DMS153 (cell line): ENCODE measurements at regions not wholly inside any gene's neighbourhood (a gene's known extent, or its start where the extent isn't known, plus 50 kb on each side); places are given as distances from the start of the nearest gene placed in this dataset.

Experiments used
- DNase-seq: peaks from one replicate; lab custom pipeline; 2025; lab: John Stamatoyannopoulos, UW

DNA sequence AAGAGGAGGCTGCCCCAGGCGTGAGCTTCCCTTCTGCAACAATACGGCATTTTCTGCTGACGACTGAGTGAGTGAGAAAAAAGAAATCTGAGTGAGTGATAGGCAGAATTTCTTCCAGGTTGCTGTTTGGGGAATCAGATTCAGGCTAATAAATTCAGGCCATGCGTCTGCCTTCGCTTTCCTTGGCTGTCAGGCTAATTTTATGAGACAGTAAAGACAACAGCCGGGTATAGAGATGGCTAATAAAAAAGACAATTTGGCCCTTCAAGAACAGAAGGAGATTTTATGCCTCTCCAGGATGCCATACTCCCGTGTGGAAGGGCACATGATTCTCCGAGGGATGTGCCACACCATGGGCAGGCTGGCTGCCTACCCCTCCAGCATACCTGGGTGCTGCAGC, 145.9 kb upstream of the UBL3 start:
- no peak for DNase-seq

DNA sequence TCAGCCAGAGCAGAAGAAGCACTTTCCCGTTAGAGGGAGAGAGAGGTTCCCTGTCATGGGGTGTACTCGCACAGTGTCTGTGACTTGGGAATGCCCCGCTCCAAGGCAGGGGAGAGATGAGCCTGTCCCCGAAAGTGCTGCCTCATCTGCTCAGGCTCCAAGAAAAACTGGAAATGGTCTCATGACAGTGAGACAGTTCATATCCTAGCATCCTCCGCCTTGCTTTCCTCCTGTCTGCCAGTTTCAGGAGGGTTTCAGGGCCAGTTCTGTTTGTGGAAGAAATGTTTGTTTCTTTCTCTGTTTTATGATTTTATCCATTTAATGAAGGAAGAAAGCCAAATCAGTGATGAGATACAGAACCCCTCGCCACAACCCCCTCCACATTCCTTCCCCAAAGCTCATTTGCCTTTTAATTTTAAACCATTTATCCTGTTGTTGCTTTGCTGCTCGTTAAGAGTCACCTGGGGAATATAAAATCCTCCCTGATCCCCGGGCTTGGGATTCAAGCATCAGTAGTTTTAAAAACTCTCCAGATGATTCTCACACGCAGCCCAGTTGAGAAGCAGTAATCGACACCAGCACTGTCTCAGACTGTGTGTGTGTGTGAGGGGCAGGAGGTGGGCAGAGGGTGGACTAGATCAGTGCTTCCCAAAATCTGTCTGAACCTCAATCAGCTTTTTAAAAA, 144.6 kb upstream of the UBL3 start:
- no peak for DNase-seq

DNA sequence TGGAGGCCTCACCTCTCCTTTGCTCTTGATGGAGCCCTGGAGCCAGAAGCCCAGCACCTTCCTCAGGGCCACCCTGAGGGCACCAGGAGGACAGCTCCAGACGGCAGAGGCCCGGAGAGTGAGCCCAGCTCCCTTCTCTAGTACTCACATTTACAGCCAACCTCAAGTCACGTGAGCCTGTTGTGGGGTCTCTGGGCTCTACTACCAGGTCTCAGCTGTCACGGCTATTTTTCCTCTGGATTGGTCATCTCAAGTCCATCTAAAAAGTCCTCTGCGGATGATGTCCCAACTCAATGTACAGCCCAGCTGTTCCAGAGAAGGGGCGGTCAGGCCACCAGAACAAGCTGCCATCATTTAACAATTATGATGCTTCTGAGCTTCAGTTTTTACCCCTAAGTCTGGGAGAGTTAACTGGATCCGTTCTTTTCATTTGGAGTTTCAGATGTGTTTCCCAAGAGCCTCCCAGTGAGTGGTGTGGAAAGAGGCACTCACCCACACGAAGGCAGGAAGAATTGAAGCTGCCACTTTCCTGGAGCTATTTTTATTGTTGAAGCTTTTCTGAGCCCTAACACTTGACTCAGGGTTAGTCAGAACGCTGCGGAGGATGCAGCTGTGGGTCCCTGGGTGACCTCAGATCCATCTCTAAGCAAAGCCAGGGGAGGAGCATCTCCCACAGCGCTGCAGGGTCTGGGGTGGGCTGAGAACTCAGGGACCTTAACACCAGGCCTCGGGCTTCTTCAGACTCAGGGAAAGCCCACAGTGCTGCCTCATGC, 143.5 kb upstream of the UBL3 start:
- DNase-seq: no peak

DNA sequence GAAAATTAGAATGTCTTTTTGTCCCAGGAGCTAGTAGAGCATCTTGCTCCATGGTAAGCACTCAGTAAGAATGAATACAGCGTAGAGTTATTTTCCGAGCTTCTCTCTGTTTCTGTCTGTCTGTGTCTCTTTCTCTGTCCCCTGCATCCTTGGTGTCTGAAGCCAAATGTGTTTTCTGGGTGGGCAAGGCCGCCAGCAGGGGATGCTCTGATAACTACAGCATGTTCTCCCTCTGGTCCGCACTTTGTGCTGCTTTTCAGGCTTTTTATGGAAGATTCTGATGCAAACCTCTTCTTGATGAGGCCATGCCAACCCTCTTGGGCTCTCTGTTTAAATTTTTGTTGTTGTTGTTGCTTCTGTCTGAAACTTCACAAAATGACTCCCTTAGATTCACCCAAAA, 142.8 kb upstream of the UBL3 start:
- no peak for DNase-seq

DNA sequence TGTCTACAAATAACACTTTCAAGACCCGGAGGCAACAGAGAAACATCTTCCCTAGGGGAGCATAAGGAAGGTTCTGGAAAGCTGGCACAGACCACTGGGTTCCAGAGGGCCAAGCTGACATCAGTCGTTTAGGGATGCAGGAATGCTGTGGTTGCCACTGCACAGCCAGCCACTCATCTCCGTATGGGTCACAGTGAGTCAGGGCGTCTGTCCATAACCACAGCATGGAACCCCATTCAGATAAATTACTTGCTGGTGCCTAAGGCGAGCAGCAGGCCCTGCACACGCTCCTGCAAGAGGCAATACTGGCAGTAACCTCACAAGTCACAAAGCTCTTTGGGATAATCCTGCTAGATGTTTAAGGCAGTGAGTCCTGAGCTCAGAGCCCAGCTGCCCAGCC, 140.9 kb upstream of the UBL3 start:
- DNase-seq: no peak

DNA sequence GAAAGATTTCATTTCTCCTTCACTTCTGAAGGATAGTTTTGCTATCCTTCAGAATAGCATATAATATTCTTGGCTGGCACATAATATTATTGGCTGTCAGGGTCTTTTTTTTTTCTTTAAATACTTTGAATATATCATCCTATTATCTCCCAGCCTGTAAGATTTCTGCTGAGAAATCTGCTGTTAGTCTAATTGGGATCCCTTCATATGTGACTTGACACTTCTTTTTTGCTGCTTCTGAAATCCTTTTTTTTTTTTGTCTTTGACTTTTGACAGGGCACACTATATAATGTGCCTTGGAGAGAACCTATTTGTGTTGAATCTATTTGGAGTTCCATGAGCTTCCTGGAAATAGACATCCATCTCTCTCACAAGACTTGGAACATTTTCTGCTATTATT, 136.9 kb upstream of the UBL3 start:
- DNase-seq: no peak

DNA sequence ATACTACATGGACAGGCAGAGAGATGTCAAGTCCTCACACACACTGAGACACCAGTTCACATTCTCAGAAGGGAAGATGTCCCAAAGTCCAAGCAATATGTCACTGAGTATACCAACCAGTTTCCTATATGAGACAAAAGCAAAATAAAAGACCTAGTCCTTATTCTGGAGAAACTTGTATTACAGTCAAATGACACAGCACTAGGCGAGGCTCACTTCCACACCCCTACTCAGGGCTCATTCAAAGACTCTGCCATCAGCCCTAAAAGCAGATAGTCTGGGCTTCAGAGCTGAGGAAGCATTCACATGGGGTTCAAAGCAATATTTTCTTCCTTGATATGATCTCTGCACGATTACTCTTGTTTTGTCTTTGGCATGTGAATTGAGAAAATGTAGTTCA, 129.9 kb upstream of the UBL3 start:
- no peak for DNase-seq

DNA sequence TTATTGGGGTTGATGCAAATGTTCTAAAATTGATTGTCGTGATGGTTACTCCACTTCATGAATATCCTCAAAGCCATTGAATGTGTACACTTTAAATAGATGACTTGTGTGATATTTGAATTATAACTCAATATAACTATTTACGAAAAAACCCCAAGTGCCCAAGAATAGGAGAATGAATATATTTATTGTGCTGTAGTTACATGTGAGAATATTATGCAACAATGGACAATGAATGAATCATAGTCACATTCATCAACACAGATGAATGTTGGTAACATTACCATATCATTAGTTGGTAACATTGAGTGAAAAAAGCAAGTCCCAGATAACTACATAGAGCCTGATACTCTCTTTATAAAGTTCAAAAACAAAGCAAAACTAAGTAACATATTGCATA, 127.8 kb upstream of the UBL3 start:
- DNase-seq: no peak

DNA sequence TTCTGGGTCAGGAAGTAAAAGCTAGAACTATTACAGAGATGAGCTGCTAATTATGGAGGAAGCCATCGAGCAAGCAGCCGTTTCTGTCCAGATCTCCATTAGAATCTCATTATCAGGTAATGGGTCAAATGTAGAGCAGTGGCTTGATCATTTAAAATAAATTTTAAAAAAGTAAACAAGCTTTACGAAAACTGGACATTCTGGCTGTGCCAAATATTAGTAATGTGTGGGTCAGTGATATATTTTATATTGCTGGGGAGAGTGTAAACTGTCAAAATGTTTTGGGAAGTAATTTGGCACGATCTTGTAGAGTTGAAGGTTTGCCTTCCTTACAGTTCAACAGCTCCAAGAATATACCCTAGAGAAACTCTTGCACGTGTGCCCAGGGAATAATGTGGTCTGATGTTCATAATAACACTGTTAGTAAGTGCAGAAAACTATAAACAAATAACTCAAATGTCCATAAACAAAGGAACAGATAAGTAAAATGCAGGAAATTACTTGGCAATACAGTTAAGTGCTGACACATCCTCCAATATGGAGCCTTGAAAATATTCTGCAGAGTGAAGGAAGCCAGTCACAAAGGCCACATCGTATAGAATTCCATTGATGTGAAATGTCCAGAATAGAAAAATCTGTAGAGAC, 127.2 kb upstream of the UBL3 start:
- DNase-seq: no peak

DNA sequence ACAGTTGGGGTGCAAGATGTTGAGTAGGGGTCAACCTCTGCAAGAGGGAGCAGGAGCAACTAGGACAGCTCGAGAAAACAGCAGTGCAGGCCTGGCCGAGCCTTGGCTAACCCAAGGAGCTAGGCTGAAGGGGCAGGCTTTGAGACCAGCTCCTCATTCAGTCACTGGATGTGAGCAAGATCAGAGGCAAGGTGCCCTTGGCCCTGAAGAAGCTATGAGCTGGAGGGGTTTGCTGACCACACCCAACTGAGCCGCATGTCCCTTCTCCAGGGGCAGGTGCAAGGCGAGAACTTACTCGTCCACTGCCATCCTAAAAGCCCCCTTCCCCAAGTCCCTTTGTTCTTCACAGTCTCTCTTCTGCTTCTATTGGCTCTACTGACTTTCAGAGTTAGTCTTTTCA, 126.1 kb upstream of the UBL3 start:
- DNase-seq: no peak

DNA sequence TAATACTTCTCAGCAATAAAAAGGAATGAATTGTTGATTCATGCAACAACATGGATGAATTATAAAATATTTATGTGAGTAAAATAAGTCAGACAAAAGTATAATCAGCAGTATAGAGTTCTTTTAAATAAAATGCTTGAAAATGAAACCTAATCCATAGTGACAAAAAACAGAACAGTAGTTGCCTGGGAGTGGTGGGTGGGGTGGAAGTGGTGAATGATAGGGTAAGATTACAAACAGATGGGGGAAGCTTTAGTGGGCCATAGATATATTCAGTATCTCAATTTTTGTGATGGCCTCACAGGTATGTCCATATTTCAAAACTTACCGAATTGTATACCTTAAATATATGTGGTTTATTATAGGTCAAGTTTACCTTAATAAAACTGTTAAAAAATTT, 124.9 kb upstream of the UBL3 start:
- no peak for DNase-seq

DNA sequence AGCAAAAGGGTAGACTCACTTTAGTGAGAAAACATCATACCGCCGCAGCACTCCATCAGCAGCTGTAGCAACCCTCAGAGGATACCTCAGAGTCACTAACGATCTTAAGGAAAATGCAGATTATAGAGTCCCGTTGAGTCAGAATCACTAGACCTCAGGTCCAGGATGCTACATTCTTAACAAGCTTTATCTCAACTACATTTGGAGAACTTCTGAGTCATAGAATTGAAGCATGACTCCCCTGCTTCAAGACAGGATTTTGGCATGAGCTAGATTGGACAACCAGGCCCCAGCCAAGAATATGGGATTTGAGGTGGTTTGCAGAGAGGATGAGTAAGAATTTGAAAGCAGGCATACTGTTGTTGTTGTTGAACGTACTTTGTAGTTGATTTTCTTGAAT, 118.9 kb upstream of the UBL3 start:
- DNase-seq: no peak

DNA sequence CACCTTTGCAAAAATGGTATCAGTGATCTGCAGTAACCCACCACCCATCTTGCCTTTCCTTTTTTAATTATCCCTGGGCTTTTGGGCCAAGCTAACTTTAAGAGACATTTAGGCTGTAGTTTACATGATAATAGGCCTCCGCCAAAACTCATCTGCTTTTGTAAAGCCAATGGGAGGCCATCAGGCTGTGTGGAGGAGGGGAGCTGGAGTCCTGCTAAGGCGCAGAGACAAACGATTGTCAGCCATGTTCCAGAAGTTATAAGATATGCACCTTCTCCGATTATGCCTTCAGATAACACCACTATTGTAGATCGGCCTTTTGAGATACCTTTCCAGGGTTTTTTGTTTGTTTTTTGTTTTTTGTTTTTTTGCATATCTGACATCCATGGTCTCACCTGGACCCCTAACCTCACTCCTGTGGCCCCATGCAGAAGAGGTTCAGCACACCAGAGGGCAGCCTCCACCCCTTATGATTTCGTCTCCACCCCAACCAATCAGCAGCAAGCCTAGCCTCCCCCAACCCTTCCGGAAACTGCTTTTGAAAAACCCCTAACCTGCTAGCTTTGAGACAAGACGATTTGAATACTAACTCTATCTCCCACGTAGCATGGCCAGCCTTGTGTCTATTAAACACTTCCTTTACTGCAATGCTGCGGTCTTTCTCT, 113.9 kb upstream of the UBL3 start:
- DNase-seq: no peak

DNA sequence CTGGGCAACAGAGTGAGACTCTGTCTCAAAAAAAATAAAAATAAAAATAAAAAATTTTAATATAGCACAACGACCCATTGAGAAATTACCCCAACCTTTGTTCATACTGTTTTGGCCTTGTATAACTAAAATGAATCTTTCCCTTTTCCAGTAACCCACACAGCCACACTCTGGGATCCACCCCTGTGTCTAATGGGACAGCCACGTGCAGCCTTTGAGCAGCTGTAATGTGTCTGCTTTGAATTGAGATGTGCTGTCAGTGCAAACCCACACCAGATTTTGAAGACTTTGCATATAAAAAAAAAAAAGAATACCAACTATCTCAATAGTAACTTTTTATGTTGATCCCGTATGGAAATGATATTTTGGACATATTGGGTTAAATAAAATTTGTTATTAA, 112.7 kb upstream of the UBL3 start:
- no peak for DNase-seq

DNA sequence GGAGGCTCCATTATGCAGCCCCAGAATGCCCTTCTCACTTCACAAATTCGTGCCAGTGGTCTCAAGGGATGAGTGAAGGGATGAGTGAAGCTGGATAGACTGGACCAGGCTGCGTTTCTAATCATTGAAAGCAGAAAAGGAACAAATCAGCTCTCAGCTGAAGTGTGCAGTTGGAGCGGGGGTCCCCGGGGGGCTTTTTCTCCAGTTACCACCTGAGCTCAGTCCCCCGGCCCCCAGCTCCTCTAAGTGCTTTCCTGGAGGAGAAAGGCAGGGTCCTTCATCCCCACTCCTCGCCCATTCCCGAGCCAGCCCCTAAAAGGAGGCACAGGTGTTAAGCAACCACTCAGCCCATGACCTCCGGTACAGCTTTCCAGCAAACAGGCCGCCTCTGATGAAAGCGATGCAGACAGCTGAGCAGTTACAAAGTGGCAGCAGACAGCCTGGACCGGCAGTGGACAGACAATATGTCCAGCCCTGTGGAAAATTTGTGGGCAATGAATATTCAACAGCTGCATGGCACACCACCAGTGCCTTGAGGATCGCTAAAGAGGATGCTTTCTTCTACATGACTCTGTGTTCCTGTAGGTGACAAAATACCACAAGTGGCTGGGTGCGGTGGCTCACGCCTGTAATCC, 110.7 kb upstream of the UBL3 start:
- no peak for DNase-seq

DNA sequence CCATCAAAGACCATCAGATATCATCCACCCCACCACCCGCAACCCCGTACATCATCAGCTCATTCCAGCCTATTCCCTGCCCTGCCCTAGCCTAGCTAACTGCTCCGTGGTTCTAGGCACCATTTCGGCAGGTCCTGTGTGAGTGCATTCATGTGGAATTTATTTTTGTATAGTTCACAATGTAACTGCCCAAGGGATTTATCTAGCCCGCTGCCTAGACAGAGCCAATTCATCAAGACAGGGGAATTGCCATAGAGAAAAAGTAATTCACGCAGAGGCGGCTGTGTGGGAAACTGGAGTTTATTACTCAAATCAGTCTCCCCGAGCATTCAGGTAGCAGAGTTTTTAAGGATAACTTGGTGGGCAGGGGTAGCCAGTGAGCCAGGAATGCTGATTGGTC, 109.2 kb upstream of the UBL3 start:
- DNase-seq: no peak

DNA sequence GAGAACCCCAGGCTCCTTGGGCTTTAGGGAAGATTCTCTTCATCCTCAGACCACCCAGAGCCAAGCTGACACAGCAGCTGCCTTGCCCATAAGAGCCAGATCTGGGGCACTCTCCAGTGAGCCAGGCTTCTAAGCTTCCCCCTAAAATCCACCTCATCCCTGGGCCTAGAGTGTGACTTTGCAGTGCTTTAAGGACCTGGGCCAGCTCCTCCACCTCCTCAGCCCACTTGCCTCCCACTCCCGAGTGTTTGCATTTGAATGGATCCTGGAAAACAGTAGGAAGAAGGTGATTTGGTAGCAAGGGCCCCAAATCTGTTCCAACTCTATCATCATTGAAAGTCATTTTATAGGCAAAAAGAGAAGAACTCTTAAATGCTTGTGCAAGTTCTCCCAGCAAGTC, 108.7 kb upstream of the UBL3 start:
- no peak for DNase-seq

DNA sequence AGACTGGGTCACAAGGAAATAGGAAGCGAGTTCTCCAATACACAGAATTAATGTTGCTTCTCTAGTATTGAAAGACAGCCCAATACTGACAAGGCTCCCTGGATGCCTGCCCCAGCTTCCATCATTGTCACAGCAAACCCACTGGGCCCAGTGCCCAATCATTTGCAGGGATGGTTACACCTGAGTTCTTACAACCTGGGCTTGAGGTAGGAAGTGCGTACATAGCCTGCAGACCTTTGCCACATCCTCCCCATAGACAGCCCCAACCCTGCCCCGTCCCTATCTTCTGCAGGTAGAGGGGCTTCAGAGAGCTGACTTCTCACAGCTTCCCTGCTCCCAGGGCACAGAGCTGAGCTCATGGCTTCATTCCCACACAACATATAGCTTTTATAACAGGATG, 108.1 kb upstream of the UBL3 start:
- no peak for DNase-seq

DNA sequence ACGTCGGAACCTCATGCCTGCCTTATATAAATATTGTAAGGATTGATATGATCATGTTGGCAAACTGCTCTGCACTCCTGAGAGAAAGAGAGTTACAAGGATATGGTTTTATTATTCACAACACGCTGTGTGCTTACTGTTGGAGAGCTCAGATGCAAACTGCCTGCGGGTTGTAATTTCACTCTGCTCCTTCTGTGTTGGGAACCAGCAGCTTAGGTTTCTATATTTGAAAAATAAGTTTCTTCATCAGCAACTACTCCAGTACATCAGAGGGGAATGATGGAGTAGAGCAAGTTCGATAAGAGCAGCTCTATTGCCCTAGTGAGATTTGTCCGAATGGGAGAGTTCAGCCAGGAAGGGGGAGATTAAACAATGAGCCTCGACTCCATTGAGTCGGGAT, 106.9 kb upstream of the UBL3 start:
- no peak for DNase-seq

DNA sequence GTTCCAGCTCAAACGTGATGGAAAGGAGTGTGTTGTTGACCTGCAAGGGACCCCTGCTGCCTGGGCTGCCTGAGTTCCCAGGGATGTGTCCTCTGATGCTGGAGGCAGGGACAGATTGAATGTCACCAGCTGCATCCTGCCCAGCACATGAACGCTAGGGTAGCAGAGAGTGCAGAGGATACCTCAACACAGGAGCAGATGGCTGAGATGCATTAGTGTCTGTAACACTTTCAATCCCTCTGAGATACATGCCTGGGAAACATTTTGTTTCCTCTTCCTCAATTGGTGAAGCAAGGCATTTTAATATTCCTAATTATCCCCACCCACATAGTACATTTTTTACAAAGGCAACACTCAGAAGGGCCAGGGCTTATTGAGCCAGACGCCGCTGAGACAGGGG, 106.4 kb upstream of the UBL3 start:
- DNase-seq: peak; percentile 1

DNA sequence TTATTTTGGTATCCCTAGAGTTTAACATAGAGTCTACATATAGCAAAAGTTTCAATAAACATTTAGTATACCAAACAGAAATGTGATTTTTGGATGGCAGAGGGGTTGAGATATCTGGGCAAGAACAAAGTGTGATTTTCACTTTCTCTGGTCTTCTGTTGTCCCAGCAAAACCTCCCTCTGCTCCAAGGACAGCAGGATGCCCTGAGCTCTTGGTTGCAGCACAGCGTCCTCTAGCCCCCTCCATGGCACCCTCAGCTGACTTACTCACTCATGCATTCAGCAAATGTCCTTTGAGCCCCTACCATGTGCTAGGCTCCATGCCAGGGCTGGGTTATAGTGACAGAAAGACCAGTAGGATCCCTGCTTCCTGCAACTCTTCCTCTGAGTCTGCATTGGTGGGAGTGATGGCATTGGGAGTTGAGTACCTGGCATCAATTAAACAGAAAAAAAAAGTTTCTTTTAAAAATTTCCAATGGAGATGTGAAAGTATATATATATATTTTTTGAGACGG, 104.8 kb upstream of the UBL3 start:
- DNase-seq: no peak
